MCF 10A (cell line): ENCODE measurements at regions not wholly inside any gene's neighbourhood (a gene's known extent, or its start where the extent isn't known, plus 50 kb on each side); places are given as distances from the start of the nearest gene placed in this dataset.

Experiments used
- BruUV-seq: library from RNA; stranded (reverse); fragments of 400-500 nt; replicated peaks from 2 replicates; lab custom pipeline; 2021; lab: Mats Ljungman, UMichigan
- CTCF ChIA-PET: fragments of 300-600 bp; sonication (Branson Sonifier 250); formaldehyde crosslinking; extraction: SDS; loops from one replicate; lab custom pipeline; 2021; ENCODE audit warnings: antibody characterized with exemption, inconsistent platforms; lab: Yijun Ruan, JAX
- POLR2A ChIA-PET: fragments of 300-600, 350-650 bp; sonication (Branson Sonifier 250); formaldehyde crosslinking; extraction: SDS; loops from one replicate; lab custom pipeline; 2020; ENCODE audit warnings: antibody characterized with exemption, inconsistent platforms; lab: Yijun Ruan, JAX
- DNase-seq: peaks from one replicate; pipeline ENCODE4 v3.0.0-alpha.2; 2018; ENCODE audit not compliant: unreplicated experiment
- H3K27ac Mint-ChIP-seq: one replicate; pipeline ENCODE4 v1.8.0; 2022; ENCODE audit warnings: mild to moderate bottlenecking, low read depth, mixed read lengths; ENCODE audit not compliant: unreplicated experiment
- H3K27me3 Mint-ChIP-seq: one replicate; pipeline ENCODE4 v1.8.0; 2022; ENCODE audit warnings: mixed read lengths; ENCODE audit not compliant: insufficient read depth, unreplicated experiment
- H3K36me3 Mint-ChIP-seq: one replicate; pipeline ENCODE4 v1.8.0; 2022; ENCODE audit warnings: mild to moderate bottlenecking, moderate library complexity, mixed read lengths; ENCODE audit not compliant: insufficient read depth, unreplicated experiment
- H3K4me1 Mint-ChIP-seq: one replicate; pipeline ENCODE4 v1.8.0; 2022; ENCODE audit warnings: mixed read lengths; ENCODE audit not compliant: insufficient read depth, unreplicated experiment
- H3K4me3 Mint-ChIP-seq: one replicate; pipeline ENCODE4 v1.8.0; 2022; ENCODE audit warnings: mild to moderate bottlenecking, moderate library complexity, mixed read lengths; ENCODE audit not compliant: unreplicated experiment
- H3K9me3 Mint-ChIP-seq: one replicate; pipeline ENCODE4 v1.8.0; 2022; ENCODE audit warnings: mixed read lengths; ENCODE audit not compliant: unreplicated experiment
- CTCF ChIP-seq: fragments of 200-600 bp; IDR thresholded peaks from one replicate; pipeline ENCODE4 v1.8.0; 2022; ENCODE audit warnings: antibody characterized with exemption, mild to moderate bottlenecking; ENCODE audit not compliant: unreplicated experiment
- intact Hi-C: fragments of 100-400 bp; cut with micrococcal nuclease; formaldehyde crosslinking; loops from 2 replicates; pipeline ENCODE4 v1.14.1; 2022

GRCh38 chr4:127284236-127284635, 348.5 kb upstream of the INTU start:
- Mint-ChIP-seq H3K27me3 (no peaks in the 10 kb centered on the region), H3K4me1 (no peaks in the 10 kb centered on the region), H3K36me3 (no peaks in the 10 kb centered on the region), H3K27ac (no peak overlapping the region), H3K9me3 (no peaks in the 10 kb centered on the region), H3K4me3 (no peak overlapping the region)
- intact Hi-C loops: no loop called here
- peak; percentile 18 for DNase-seq
- ChIA-PET POLR2A (no interaction called here), CTCF (no interaction called here)
- no TSS peak for BruUV-seq
- TF ChIP-seq CTCF: no peak

- BruUV-seq: no TSS peak
- intact Hi-C loops: no loop called here
- no peak for DNase-seq
- TF ChIP-seq CTCF: no peak
- ChIA-PET POLR2A (interaction anchor here (0.5 kb wide), 1 partner anchor 491 kb away, joined by 3 read pairs; no protein-coding TSS in a partner anchor), CTCF (no interaction called here)
- Mint-ChIP-seq H3K27me3 (no peaks in the 10 kb centered on the region), H3K27ac (no peak overlapping the region), H3K9me3 (no peaks in the 10 kb centered on the region), H3K4me1 (no peaks in the 10 kb centered on the region), H3K36me3 (no peaks in the 10 kb centered on the region), H3K4me3 (no peak overlapping the region)
Observed at GRCh38 chr4:127291316-127291715, 341.4 kb upstream of the INTU start.

- Mint-ChIP-seq H3K9me3 (peaks cover 1% of the 10 kb centered on the region), H3K27me3 (no peaks in the 10 kb centered on the region), H3K36me3 (no peaks in the 10 kb centered on the region), H3K27ac (no peak overlapping the region), H3K4me1 (no peaks in the 10 kb centered on the region), H3K4me3 (no peak overlapping the region)
- no TSS peak for BruUV-seq
- no peak for DNase-seq
- intact Hi-C loops: no loop called here
- TF ChIP-seq CTCF: no peak
- CTCF ChIA-PET: interaction anchor here (0.6 kb wide), 1 partner anchor 709 kb away, joined by 3 read pairs; no protein-coding TSS in a partner anchor
- POLR2A ChIA-PET: no interaction called here
Observed at GRCh38 chr4:127293496-127293895, 339.3 kb upstream of the INTU start.

- H3K27ac Mint-ChIP-seq: no peak overlapping the region
- H3K9me3 Mint-ChIP-seq: peaks cover 15% of the 10 kb centered on the region
- no peak for TF ChIP-seq CTCF
- CTCF ChIA-PET: no interaction called here
- peaks cover 8% of the 10 kb centered on the region for H3K4me1 Mint-ChIP-seq
- BruUV-seq: no TSS peak
- POLR2A ChIA-PET: no interaction called here
- H3K4me3 Mint-ChIP-seq: no peak overlapping the region
- H3K27me3 Mint-ChIP-seq: no peaks in the 10 kb centered on the region
- intact Hi-C loops: no loop called here
- no peak for DNase-seq
- H3K36me3 Mint-ChIP-seq: no peaks in the 10 kb centered on the region
Observed at GRCh38 chr4:127304356-127304755, 328.4 kb upstream of the INTU start.
